Ovary (tissue), 3 donors: ENCODE measurements at regions not wholly inside any gene's neighbourhood (a gene's known extent, or its start where the extent isn't known, plus 50 kb on each side); places are given as distances from the start of the nearest gene placed in this dataset.

Experiments
- CTCF ChIP-seq, 3 donors: fragments of 450-650 bp in 2 of 3; fragments of 200-600 bp in 1 of 3; IDR thresholded peaks; one replicate each; pipeline versions ENCODE4 v1.5.1 to v1.8.0; 2016 to 2022; ENCODE audit warnings: antibody characterized with exemption in 3 of 3, mild to moderate bottlenecking in 1 of 3
- EP300 ChIP-seq: sonication (generic); formaldehyde crosslinking; IDR thresholded peaks from one replicate; pipeline ENCODE4 v1.6.1; 2017; ENCODE audit warnings: antibody characterized with exemption
- POLR2A ChIP-seq: fragments of 450-650 bp; IDR thresholded peaks from one replicate; pipeline ENCODE4 v1.6.1; 2017; ENCODE audit warnings: antibody characterized with exemption, mild to moderate bottlenecking, moderate library complexity
- donor health status: DM: no; HTN: no; CAD: no.

GRCh38 chr7:42758124-42758523 is 153.7 kb downstream of the C7orf25 start:
- no peak for TF ChIP-seq CTCF (IDR thresholded peaks at IDR 0.05)
- no peak for TF ChIP-seq EP300
- TF ChIP-seq POLR2A: no peak
